SU-DHL-6 (cell line): ENCODE measurements at regions not wholly inside any gene's neighbourhood (a gene's known extent, or its start where the extent isn't known, plus 50 kb on each side); places are given as distances from the start of the nearest gene placed in this dataset.

ENCODE experiments used
- CTCF ChIP-seq: fragments of 200-600 bp; sonication (generic); IDR thresholded peaks from one replicate; pipeline ENCODE4 v1.5.1; 2017; ENCODE audit warnings: antibody characterized with exemption, mild to moderate bottlenecking, low read length, moderate library complexity; ENCODE audit not compliant: insufficient read depth, poor library complexity, severe bottlenecking
- EZH2phosphoT487 ChIP-seq: fragments of 200-600 bp; sonication (generic), shearing (Covaris generic); conservative IDR thresholded peaks from 2 replicates; pipeline ENCODE4 v1.6.1; 2018; ENCODE audit warnings: mild to moderate bottlenecking, antibody characterized with exemption, low read length, moderate library complexity, mixed read lengths

- TF ChIP-seq CTCF (no peak), EZH2phosphoT487 (no peak)
These were observed 774.2 kb upstream of the EYS start for GRCh38 chr6:66481216-66481615.
